HEK293T (cell line): ENCODE measurements at regions not wholly inside any gene's neighbourhood (a gene's known extent, or its start where the extent isn't known, plus 50 kb on each side); places are given as distances from the start of the nearest gene placed in this dataset.

ENCODE experiments used
- FOXK2 ChIP-seq: fragments of 450-650 bp; IDR thresholded peaks from 2 replicates; pipeline ENCODE4 v1.6.1; 2016; ENCODE audit warnings: mild to moderate bottlenecking
- HDGF ChIP-seq: fragments of 450-650 bp; IDR thresholded peaks from 2 replicates; pipeline ENCODE4 v1.6.1; 2017; ENCODE audit warnings: antibody characterized with exemption, borderline replicate concordance
- SP1 ChIP-seq: fragments of 450-650 bp; IDR thresholded peaks from 2 replicates; pipeline ENCODE4 v1.6.1; 2017
- TF ChIP-seq, protein P1 (sequence below): fragments of 450-650 bp; IDR thresholded peaks from 2 replicates; pipeline ENCODE4 v1.6.1; 2016

DNA sequence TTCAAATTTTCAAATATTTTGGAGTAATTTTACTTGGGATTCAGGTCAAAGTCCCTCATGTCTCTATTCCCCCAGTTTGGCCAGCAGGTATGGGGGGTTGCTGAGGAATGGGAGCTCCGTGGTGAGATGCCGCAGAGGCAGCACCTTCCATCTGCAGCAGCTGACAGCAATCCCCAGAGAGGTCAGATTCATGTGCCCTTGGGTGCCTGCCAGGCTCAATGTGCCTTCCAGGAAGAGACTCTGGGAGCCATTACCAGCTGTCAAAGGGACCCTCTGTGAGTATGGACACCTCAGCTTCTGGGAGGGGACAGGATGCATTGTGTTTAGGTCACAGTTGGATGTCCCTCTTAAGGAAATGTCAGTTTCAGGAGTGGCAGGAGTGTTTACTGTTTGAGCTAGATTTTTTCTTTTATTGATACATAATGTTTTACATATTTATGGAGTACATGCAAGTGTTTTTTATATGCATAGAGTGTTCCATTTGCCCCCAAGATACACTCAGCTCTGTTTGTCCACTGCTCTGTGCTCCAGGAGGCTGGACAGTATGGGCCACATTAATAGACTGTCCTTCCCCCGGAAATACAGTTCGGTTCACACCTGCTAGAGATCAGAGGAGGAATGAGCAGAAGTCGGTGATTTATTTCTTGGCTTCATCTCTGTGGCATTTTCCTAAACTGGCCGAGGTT lies 75.3 kb upstream of the GRB10 start:
- TF ChIP-seq, protein P1, sequence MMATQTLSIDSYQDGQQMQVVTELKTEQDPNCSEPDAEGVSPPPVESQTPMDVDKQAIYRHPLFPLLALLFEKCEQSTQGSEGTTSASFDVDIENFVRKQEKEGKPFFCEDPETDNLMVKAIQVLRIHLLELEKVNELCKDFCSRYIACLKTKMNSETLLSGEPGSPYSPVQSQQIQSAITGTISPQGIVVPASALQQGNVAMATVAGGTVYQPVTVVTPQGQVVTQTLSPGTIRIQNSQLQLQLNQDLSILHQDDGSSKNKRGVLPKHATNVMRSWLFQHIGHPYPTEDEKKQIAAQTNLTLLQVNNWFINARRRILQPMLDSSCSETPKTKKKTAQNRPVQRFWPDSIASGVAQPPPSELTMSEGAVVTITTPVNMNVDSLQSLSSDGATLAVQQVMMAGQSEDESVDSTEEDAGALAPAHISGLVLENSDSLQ = no peak
- TF ChIP-seq SP1 = no peak
- no peak for TF ChIP-seq HDGF
- no peak for TF ChIP-seq FOXK2
